SU-DHL-6 (cell line): ENCODE measurements at regions not wholly inside any gene's neighbourhood (a gene's known extent, or its start where the extent isn't known, plus 50 kb on each side); places are given as distances from the start of the nearest gene placed in this dataset.

Experiments used
- CTCF ChIP-seq: fragments of 200-600 bp; sonication (generic); IDR thresholded peaks from one replicate; pipeline ENCODE4 v1.5.1; 2017; ENCODE audit warnings: antibody characterized with exemption, mild to moderate bottlenecking, low read length, moderate library complexity; ENCODE audit not compliant: insufficient read depth, poor library complexity, severe bottlenecking
- EZH2phosphoT487 ChIP-seq: fragments of 200-600 bp; sonication (generic), shearing (Covaris generic); conservative IDR thresholded peaks from 2 replicates; pipeline ENCODE4 v1.6.1; 2018; ENCODE audit warnings: mild to moderate bottlenecking, antibody characterized with exemption, low read length, moderate library complexity, mixed read lengths

GRCh38 chr3:105006164-105006563, 360.5 kb upstream of the ALCAM start:
- TF ChIP-seq CTCF = no peak
- TF ChIP-seq EZH2phosphoT487 = no peak
